Neural progenitor cell (in vitro differentiated cells): ENCODE measurements at regions not wholly inside any gene's neighbourhood (a gene's known extent, or its start where the extent isn't known, plus 50 kb on each side); places are given as distances from the start of the nearest gene placed in this dataset.

ENCODE experiments used
- CTCF ChIP-seq: fragments of 200-600 bp; sonication (generic); IDR thresholded peaks from 2 replicates; pipeline ENCODE4 v1.5.1; 2017; ENCODE audit warnings: antibody characterized with exemption, mild to moderate bottlenecking
- EZH2 ChIP-seq: fragments of 200-600 bp; sonication (generic); IDR thresholded peaks from 2 replicates; pipeline ENCODE4 v1.6.1; 2017; ENCODE audit warnings: antibody characterized with exemption, mild to moderate bottlenecking, moderate library complexity
- EZH2phosphoT487 ChIP-seq: fragments of 200-600 bp; sonication (generic); IDR thresholded peaks from 2 replicates; pipeline ENCODE4 v1.6.1; 2017; ENCODE audit warnings: antibody characterized with exemption

GRCh38 chr4:85019411-85019810, 52.9 kb upstream of the WDFY3 start:
- TF ChIP-seq CTCF: no peak
- no peak for TF ChIP-seq EZH2
- TF ChIP-seq EZH2phosphoT487: no peak
